SK-N-SH treated with all-trans-retinoic acid at 6 μM for 48 hours (cell line): ENCODE measurements at regions not wholly inside any gene's neighbourhood (a gene's known extent, or its start where the extent isn't known, plus 50 kb on each side); places are given as distances from the start of the nearest gene placed in this dataset.

ENCODE experiments used
- ATAC-seq: fragments of 200-7000 bp; cut with Tn5 transposase; 3 replicates; pipeline ENCODE4 v1.9.1; 2020; ENCODE audit warnings: mild to moderate bottlenecking, moderate library complexity
- ARNTL ChIP-seq: fragments of 450-650 bp; formaldehyde crosslinking; IDR thresholded peaks from 2 replicates; pipeline ENCODE4 v1.5.0; 2020; ENCODE audit warnings: low read depth, mild to moderate bottlenecking, moderate library complexity, borderline replicate concordance
- CREB5 ChIP-seq: fragments of 250-450 bp; sonication (Bioruptor Pico); IDR thresholded peaks from 2 replicates; pipeline ENCODE4 v1.5.1; 2020; ENCODE audit warnings: low read depth, mild to moderate bottlenecking, moderate library complexity
- ESRRG ChIP-seq: fragments of 250-450 bp; sonication (Bioruptor Pico); IDR thresholded peaks from 2 replicates; pipeline ENCODE4 v1.6.1; 2021; ENCODE audit warnings: mild to moderate bottlenecking
- ISL1 ChIP-seq: fragments of 250-450 bp; sonication (Bioruptor Pico); IDR thresholded peaks from 2 replicates; pipeline ENCODE4 v2.1.2; 2022; ENCODE audit warnings: mild to moderate bottlenecking, moderate library complexity
- OSR1 ChIP-seq: fragments of 250-450 bp; sonication (Bioruptor Pico); IDR thresholded peaks from 2 replicates; pipeline ENCODE4 v1.8.0; 2022; ENCODE audit warnings: moderate library complexity, mild to moderate bottlenecking, inconsistent platforms
- PATZ1 ChIP-seq: fragments of 250-450 bp; sonication (Bioruptor Pico); IDR thresholded peaks from 2 replicates; pipeline ENCODE4 v1.8.0; 2020; ENCODE audit warnings: mild to moderate bottlenecking, moderate library complexity, borderline replicate concordance
- RARB ChIP-seq: fragments of 250-450 bp; sonication (Bioruptor Pico); IDR thresholded peaks from 2 replicates; pipeline ENCODE4 v1.8.0; 2021; ENCODE audit warnings: mild to moderate bottlenecking, moderate library complexity
- SNAI2 ChIP-seq: fragments of 250-450 bp; sonication (Bioruptor Pico); IDR thresholded peaks from 2 replicates; pipeline ENCODE4 v1.5.0; 2020; ENCODE audit warnings: mild to moderate bottlenecking, moderate library complexity
- TCF4 ChIP-seq: fragments of 250-450 bp; sonication (Bioruptor Pico); IDR thresholded peaks from 2 replicates; pipeline ENCODE4 v1.8.0; 2021; ENCODE audit warnings: mild to moderate bottlenecking, moderate library complexity, borderline replicate concordance
- TOX ChIP-seq: fragments of 250-450 bp; sonication (Bioruptor Pico); IDR thresholded peaks from 2 replicates; pipeline ENCODE4 v1.8.0; 2021; ENCODE audit warnings: mild to moderate bottlenecking, moderate library complexity, borderline replicate concordance
- ZC3H10 ChIP-seq: fragments of 250-450 bp; sonication (Bioruptor Pico); IDR thresholded peaks from 2 replicates; pipeline ENCODE4 v1.5.1; 2021; ENCODE audit warnings: mild to moderate bottlenecking, moderate library complexity
- ZFP3 ChIP-seq: fragments of 250-450 bp; sonication (Bioruptor Pico); IDR thresholded peaks from 2 replicates; pipeline ENCODE4 v1.5.0; 2020; ENCODE audit warnings: mild to moderate bottlenecking, moderate library complexity
- ZFP30 ChIP-seq: fragments of 450-650 bp; formaldehyde crosslinking; IDR thresholded peaks from 2 replicates; pipeline ENCODE4 v1.5.0; 2022; ENCODE audit warnings: mild to moderate bottlenecking, moderate library complexity
- ZNF565 ChIP-seq: fragments of 450-650 bp; formaldehyde crosslinking; conservative IDR thresholded peaks from 2 replicates; pipeline ENCODE4 v1.5.0; 2020; ENCODE audit warnings: low read depth, mild to moderate bottlenecking, moderate library complexity
- ZNF70 ChIP-seq: fragments of 450-650 bp; formaldehyde crosslinking; IDR thresholded peaks from 2 replicates; pipeline ENCODE4 v1.5.0; 2020; ENCODE audit warnings: mild to moderate bottlenecking, moderate library complexity
- ZNF8 ChIP-seq: fragments of 450-650 bp; formaldehyde crosslinking; IDR thresholded peaks from 2 replicates; pipeline ENCODE4 v1.5.0; 2020; ENCODE audit warnings: mild to moderate bottlenecking, moderate library complexity
- TF ChIP-seq, protein P1 (sequence below): fragments of 250-450 bp; sonication (Bioruptor Pico); IDR thresholded peaks from 2 replicates; pipeline ENCODE4 v1.8.0; 2021; ENCODE audit warnings: low read depth, mild to moderate bottlenecking, moderate library complexity, borderline replicate concordance
- TF ChIP-seq, protein P2 (sequence below): fragments of 250-450 bp; sonication (Bioruptor Pico); IDR thresholded peaks from 2 replicates; pipeline ENCODE4 v1.5.0; 2020; ENCODE audit warnings: mild to moderate bottlenecking, moderate library complexity

- no peak for ATAC-seq
- TF ChIP-seq RARB (CRISPR knock-in tag) (no peak), ZFP3 (CRISPR knock-in tag) (no peak), OSR1 (no peak), ISL1 (CRISPR knock-in tag) (no peak), ZC3H10 (CRISPR knock-in tag) (no peak), SNAI2 (no peak), ZNF565 (CRISPR knock-in tag) (no peak)
- TF ChIP-seq, protein P1, sequence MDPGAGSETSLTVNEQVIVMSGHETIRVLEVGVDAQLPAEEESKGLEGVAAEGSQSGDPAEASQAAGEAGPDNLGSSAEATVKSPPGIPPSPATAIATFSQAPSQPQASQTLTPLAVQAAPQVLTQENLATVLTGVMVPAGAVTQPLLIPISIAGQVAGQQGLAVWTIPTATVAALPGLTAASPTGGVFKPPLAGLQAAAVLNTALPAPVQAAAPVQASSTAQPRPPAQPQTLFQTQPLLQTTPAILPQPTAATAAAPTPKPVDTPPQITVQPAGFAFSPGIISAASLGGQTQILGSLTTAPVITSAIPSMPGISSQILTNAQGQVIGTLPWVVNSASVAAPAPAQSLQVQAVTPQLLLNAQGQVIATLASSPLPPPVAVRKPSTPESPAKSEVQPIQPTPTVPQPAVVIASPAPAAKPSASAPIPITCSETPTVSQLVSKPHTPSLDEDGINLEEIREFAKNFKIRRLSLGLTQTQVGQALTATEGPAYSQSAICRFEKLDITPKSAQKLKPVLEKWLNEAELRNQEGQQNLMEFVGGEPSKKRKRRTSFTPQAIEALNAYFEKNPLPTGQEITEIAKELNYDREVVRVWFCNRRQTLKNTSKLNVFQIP (CRISPR knock-in tag): no peak
- TF ChIP-seq, protein P2, sequence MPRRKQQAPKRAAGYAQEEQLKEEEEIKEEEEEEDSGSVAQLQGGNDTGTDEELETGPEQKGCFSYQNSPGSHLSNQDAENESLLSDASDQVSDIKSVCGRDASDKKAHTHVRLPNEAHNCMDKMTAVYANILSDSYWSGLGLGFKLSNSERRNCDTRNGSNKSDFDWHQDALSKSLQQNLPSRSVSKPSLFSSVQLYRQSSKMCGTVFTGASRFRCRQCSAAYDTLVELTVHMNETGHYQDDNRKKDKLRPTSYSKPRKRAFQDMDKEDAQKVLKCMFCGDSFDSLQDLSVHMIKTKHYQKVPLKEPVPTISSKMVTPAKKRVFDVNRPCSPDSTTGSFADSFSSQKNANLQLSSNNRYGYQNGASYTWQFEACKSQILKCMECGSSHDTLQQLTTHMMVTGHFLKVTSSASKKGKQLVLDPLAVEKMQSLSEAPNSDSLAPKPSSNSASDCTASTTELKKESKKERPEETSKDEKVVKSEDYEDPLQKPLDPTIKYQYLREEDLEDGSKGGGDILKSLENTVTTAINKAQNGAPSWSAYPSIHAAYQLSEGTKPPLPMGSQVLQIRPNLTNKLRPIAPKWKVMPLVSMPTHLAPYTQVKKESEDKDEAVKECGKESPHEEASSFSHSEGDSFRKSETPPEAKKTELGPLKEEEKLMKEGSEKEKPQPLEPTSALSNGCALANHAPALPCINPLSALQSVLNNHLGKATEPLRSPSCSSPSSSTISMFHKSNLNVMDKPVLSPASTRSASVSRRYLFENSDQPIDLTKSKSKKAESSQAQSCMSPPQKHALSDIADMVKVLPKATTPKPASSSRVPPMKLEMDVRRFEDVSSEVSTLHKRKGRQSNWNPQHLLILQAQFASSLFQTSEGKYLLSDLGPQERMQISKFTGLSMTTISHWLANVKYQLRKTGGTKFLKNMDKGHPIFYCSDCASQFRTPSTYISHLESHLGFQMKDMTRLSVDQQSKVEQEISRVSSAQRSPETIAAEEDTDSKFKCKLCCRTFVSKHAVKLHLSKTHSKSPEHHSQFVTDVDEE (CRISPR knock-in tag): no peak
These were observed 357.9 kb upstream of the KCNH8 start for GRCh38 chr3:18790384-18790783.

- ATAC-seq: no peak
These were observed 358.6 kb upstream of the KCNH8 start for GRCh38 chr3:18789734-18790133.

DNA sequence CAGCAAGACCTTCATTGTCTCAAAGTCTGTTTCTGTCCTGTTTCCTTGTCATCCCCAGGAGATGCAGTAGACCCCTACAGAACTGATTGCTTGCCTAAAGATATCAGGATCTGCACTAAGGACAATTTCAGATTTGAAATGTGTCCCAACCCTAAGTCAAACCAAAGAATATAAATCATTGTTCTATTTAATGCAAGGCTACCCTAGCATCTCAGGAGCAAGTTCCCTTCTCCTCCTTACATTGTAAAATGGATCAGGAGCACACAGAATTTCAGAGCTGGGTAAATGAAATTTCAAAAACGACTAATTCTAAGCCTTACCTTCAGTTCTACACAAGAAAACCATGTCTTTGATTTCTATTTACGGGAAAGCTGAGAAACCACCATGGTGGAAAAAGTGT is 360.9 kb upstream of the KCNH8 start:
- TF ChIP-seq TOX (CRISPR knock-in tag): no peak
- TF ChIP-seq ESRRG (CRISPR knock-in tag): no peak
- no peak for TF ChIP-seq ZFP3 (CRISPR knock-in tag)
- TF ChIP-seq, protein P1 (CRISPR knock-in tag): no peak
- TF ChIP-seq CREB5 (CRISPR knock-in tag): no peak
- no peak for TF ChIP-seq ZNF8 (CRISPR knock-in tag)
- ATAC-seq: no peak

More at GRCh38 chr3:18789734-18790133, 358.6 kb upstream of the KCNH8 start:
- TF ChIP-seq ZNF70 (CRISPR knock-in tag) (no peak), ZNF8 (CRISPR knock-in tag) (no peak), ZFP3 (CRISPR knock-in tag) (no peak), OSR1 (no peak), ZNF565 (CRISPR knock-in tag) (no peak), ISL1 (CRISPR knock-in tag) (no peak), ESRRG (CRISPR knock-in tag) (no peak), ZFP30 (CRISPR knock-in tag) (no peak), ARNTL (CRISPR knock-in tag) (no peak), TCF4 (no peak), PATZ1 (no peak)
- TF ChIP-seq, protein P2 (CRISPR knock-in tag): no peak
- TF ChIP-seq, protein P1 (CRISPR knock-in tag): no peak
